Mammary epithelial cell (primary cell): ENCODE measurements at regions not wholly inside any gene's neighbourhood (a gene's known extent, or its start where the extent isn't known, plus 50 kb on each side); places are given as distances from the start of the nearest gene placed in this dataset.

Experiments
- EZH2 ChIP-seq: IDR thresholded peaks from 2 replicates; pipeline ENCODE4 v1.6.1; 2012; ENCODE audit warnings: low read length, inconsistent platforms, borderline replicate concordance
- TF ChIP-seq, protein P1 (sequence below), 2 donors: IDR thresholded peaks in 1 of 2; conservative IDR thresholded peaks in 1 of 2; 2 replicates each; pipeline ENCODE4 v1.5.1; 2011 to 2012; ENCODE audit warnings: inconsistent platforms in 2 of 2, low read length in 2 of 2, mild to moderate bottlenecking in 2 of 2, control low read depth in 1 of 2, low read depth in 1 of 2; ENCODE audit not compliant: insufficient read depth in 1 of 2; ENCODE audit errors: extremely low read depth in 1 of 2

DNA sequence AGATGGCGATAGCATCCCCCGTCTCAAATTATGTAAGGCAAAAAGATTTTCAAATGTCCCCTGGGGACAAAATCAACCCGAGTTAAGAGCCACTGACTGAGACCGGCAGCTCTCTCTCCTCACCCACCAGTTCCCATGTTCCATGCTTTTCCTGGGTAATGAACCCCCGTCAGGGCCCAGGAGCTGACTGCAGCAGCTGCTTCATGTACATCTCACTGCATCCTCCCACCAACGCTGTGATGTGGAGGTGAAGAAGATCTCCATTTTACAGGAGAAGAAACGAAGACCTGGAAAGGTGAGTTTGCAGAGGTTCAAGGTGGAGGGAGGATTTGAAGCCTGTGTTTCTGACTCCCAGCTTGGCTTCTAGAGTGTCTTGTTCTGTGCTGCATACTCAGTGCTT lies 481.1 kb downstream of the MIAT start:
- TF ChIP-seq, protein P1, sequence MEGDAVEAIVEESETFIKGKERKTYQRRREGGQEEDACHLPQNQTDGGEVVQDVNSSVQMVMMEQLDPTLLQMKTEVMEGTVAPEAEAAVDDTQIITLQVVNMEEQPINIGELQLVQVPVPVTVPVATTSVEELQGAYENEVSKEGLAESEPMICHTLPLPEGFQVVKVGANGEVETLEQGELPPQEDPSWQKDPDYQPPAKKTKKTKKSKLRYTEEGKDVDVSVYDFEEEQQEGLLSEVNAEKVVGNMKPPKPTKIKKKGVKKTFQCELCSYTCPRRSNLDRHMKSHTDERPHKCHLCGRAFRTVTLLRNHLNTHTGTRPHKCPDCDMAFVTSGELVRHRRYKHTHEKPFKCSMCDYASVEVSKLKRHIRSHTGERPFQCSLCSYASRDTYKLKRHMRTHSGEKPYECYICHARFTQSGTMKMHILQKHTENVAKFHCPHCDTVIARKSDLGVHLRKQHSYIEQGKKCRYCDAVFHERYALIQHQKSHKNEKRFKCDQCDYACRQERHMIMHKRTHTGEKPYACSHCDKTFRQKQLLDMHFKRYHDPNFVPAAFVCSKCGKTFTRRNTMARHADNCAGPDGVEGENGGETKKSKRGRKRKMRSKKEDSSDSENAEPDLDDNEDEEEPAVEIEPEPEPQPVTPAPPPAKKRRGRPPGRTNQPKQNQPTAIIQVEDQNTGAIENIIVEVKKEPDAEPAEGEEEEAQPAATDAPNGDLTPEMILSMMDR (conservative IDR thresholded peaks at IDR 0.05 in 1 of 2, IDR thresholded peaks at IDR 0.05 in 1 of 2; ENCODE audit: extremely low read depth in 1 of 2, insufficient read depth in 1 of 2, low read depth in 1 of 2, low read length in 2 of 2), result no peak
- TF ChIP-seq EZH2, result no peak
